Myocyte (in vitro differentiated cells): ENCODE measurements at regions not wholly inside any gene's neighbourhood (a gene's known extent, or its start where the extent isn't known, plus 50 kb on each side); places are given as distances from the start of the nearest gene placed in this dataset.

ENCODE experiments used
- DNase-seq: peaks from one replicate; pipeline ENCODE4 v3.0.0-alpha.2; 2012; ENCODE audit warnings: low read depth

GRCh38 chr2:173761603-173762119 lies 203.5 kb downstream of the SP3 start:
- DNase-seq: no peak

- no peak for DNase-seq
These were observed 203.0 kb downstream of the SP3 start for GRCh38 chr2:173762221-173762620.

GRCh38 chr2:173762864-173763263 lies 202.3 kb downstream of the SP3 start:
- no peak for DNase-seq

GRCh38 chr2:173763641-173764040 lies 201.5 kb downstream of the SP3 start:
- no peak for DNase-seq

GRCh38 chr2:173764094-173764493 lies 201.1 kb downstream of the SP3 start:
- peak; percentile 34 for DNase-seq

- no peak for DNase-seq
These were observed 198.5 kb downstream of the SP3 start for GRCh38 chr2:173766537-173767289.

- no peak for DNase-seq
These were observed 194.1 kb downstream of the SP3 start for GRCh38 chr2:173770947-173771678.

GRCh38 chr2:173772205-173772604 lies 193.0 kb downstream of the SP3 start:
- DNase-seq: no peak

GRCh38 chr2:173773076-173773475 lies 192.1 kb downstream of the SP3 start:
- no peak for DNase-seq

GRCh38 chr2:173775440-173775839 lies 189.7 kb downstream of the SP3 start:
- DNase-seq: no peak

GRCh38 chr2:173782681-173783080 lies 182.5 kb downstream of the SP3 start:
- no peak for DNase-seq

- DNase-seq: no peak
These were observed 181.8 kb downstream of the SP3 start for GRCh38 chr2:173783382-173783781.

- DNase-seq: no peak
These were observed 179.4 kb downstream of the SP3 start for GRCh38 chr2:173785813-173786212.

- DNase-seq: no peak
These were observed 173.7 kb downstream of the SP3 start for GRCh38 chr2:173791502-173791901.

- DNase-seq: no peak
These were observed 173.0 kb downstream of the SP3 start for GRCh38 chr2:173792166-173792565.

- no peak for DNase-seq
These were observed 172.4 kb downstream of the SP3 start for GRCh38 chr2:173792741-173793140.

GRCh38 chr2:173793709-173794565 lies 171.2 kb downstream of the SP3 start:
- no peak for DNase-seq

- no peak for DNase-seq
These were observed 167.4 kb downstream of the SP3 start for GRCh38 chr2:173797586-173798263.

- no peak for DNase-seq
These were observed 162.7 kb downstream of the SP3 start for GRCh38 chr2:173802518-173802917.

- DNase-seq: no peak
These were observed 161.7 kb downstream of the SP3 start for GRCh38 chr2:173803449-173803848.

GRCh38 chr2:173806761-173807160 lies 158.4 kb downstream of the SP3 start:
- peak; percentile 5 for DNase-seq
